ENCODE measurements at regions not wholly inside any gene's neighbourhood (a gene's known extent, or its start where the extent isn't known, plus 50 kb on each side); places are given as distances from the start of the nearest gene placed in this dataset.

DNA sequence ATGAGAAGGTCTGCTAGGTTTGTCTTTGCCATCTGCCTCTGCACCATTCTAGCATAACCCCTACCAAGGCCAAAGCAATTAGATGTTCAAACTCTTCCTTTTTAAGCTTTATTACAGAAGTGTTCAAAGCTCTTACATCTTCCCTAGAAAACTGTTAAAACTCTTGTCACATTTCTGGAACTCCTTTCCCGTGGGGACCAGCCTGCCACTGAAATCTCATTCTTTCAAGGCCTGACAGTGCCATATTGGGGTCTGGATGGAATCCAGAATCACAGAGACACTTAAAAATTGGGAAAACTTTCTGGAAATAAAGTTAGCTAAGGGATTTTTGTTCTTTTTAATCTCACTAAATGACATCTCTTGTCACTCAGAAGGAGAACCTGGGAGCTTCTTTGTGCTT, 153.8 kb upstream of the SLCO3A1 start:
- CTCF ChIA-PET: interaction anchor here (0.6 kb wide), 1 partner anchor 1099 kb away, joined by 5 read pairs; no protein-coding TSS in a partner anchor

DNA sequence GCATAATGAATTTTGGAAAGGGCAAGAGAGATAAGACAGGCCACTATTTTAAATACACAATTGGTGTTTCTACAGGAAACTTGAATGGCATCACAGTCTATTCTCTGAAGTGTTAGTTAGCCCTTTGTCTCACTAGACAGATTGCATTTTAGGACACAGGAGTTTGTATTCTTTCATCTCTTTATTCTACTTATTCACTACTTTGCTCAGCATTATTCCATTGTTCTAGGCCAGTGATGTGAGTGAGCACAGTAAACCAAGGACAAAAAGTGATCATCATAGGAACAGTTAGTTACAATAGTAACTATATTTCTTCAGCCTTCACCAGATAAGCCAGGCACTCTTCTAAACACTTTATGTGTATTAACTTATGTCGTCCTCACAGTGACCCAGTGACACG, 150.2 kb upstream of the SLCO3A1 start:
- intact Hi-C loops (cut with micrococcal nuclease; ENCODE audit: unreplicated experiment): no loop called here
- Mint-ChIP-seq H3K36me3 (ENCODE audit: insufficient read depth, unreplicated experiment) (no peaks in the 10 kb centered on the region), H3K27ac (ENCODE audit: unreplicated experiment) (no peak overlapping the region), H3K9me3 (ENCODE audit: low read depth, unreplicated experiment) (no peaks in the 10 kb centered on the region), H3K4me3 (ENCODE audit: low read depth, unreplicated experiment) (no peak overlapping the region), H3K4me1 (ENCODE audit: low read depth, unreplicated experiment) (no peaks in the 10 kb centered on the region), H3K27me3 (ENCODE audit: unreplicated experiment) (no peaks in the 10 kb centered on the region)
- CTCF ChIA-PET: no interaction called here
- TF ChIP-seq, protein P1, sequence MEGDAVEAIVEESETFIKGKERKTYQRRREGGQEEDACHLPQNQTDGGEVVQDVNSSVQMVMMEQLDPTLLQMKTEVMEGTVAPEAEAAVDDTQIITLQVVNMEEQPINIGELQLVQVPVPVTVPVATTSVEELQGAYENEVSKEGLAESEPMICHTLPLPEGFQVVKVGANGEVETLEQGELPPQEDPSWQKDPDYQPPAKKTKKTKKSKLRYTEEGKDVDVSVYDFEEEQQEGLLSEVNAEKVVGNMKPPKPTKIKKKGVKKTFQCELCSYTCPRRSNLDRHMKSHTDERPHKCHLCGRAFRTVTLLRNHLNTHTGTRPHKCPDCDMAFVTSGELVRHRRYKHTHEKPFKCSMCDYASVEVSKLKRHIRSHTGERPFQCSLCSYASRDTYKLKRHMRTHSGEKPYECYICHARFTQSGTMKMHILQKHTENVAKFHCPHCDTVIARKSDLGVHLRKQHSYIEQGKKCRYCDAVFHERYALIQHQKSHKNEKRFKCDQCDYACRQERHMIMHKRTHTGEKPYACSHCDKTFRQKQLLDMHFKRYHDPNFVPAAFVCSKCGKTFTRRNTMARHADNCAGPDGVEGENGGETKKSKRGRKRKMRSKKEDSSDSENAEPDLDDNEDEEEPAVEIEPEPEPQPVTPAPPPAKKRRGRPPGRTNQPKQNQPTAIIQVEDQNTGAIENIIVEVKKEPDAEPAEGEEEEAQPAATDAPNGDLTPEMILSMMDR (IDR thresholded peaks at IDR 0.05; ENCODE audit: unreplicated experiment): no peak
- BruUV-seq (replicated peaks): no TSS peak
- no peak for DNase-seq

More for the DNA sequence above, 153.8 kb upstream of the SLCO3A1 start:
- H3K27me3 Mint-ChIP-seq (ENCODE audit: unreplicated experiment): no peaks in the 10 kb centered on the region
- no TSS peak for BruUV-seq (replicated peaks)
- no peak overlapping the region for H3K4me3 Mint-ChIP-seq (ENCODE audit: low read depth, unreplicated experiment)
- H3K9me3 Mint-ChIP-seq (ENCODE audit: low read depth, unreplicated experiment): no peaks in the 10 kb centered on the region
- H3K4me1 Mint-ChIP-seq (ENCODE audit: low read depth, unreplicated experiment): no peaks in the 10 kb centered on the region
- no peaks in the 10 kb centered on the region for H3K36me3 Mint-ChIP-seq (ENCODE audit: insufficient read depth, unreplicated experiment)
- intact Hi-C loops (cut with micrococcal nuclease; ENCODE audit: unreplicated experiment): no loop called here
- no peak overlapping the region for H3K27ac Mint-ChIP-seq (ENCODE audit: unreplicated experiment)
- TF ChIP-seq, protein P1 (IDR thresholded peaks at IDR 0.05; ENCODE audit: unreplicated experiment): no peak
- DNase-seq: no peak

GRCh38 chr15:91704343-91704742, 149.2 kb upstream of the SLCO3A1 start:
- no peaks in the 10 kb centered on the region for H3K36me3 Mint-ChIP-seq (ENCODE audit: insufficient read depth, unreplicated experiment)
- CTCF ChIA-PET: no interaction called here
- no peaks in the 10 kb centered on the region for H3K27me3 Mint-ChIP-seq (ENCODE audit: unreplicated experiment)
- BruUV-seq (replicated peaks): no TSS peak
- DNase-seq: no peak
- TF ChIP-seq, protein P1 (IDR thresholded peaks at IDR 0.05; ENCODE audit: unreplicated experiment): no peak
- H3K4me1 Mint-ChIP-seq (ENCODE audit: low read depth, unreplicated experiment): no peaks in the 10 kb centered on the region
- H3K9me3 Mint-ChIP-seq (ENCODE audit: low read depth, unreplicated experiment): no peaks in the 10 kb centered on the region
- H3K4me3 Mint-ChIP-seq (ENCODE audit: low read depth, unreplicated experiment): no peak overlapping the region
- intact Hi-C loops (cut with micrococcal nuclease; ENCODE audit: unreplicated experiment): no loop called here
- H3K27ac Mint-ChIP-seq (ENCODE audit: unreplicated experiment): no peak overlapping the region

- TF ChIP-seq, protein P1 (IDR thresholded peaks at IDR 0.05; ENCODE audit: unreplicated experiment): peak; percentile 87
- no peaks in the 10 kb centered on the region for H3K27me3 Mint-ChIP-seq (ENCODE audit: unreplicated experiment)
- CTCF ChIA-PET: interaction anchor here (0.6 to 2.1 kb wide), 17 partner anchors 8 to 435 kb away, joined by 3 to 16 read pairs (median 5); partner anchors contain the start of gene SLCO3A1
These were observed 147.0 kb upstream of the SLCO3A1 start for GRCh38 chr15:91706322-91707032.

More at GRCh38 chr15:91706322-91707032, 147.0 kb upstream of the SLCO3A1 start:
- DNase-seq: peak; percentile 85
- Mint-ChIP-seq H3K27ac (ENCODE audit: unreplicated experiment) (no peak overlapping the region), H3K36me3 (ENCODE audit: insufficient read depth, unreplicated experiment) (no peaks in the 10 kb centered on the region), H3K4me1 (ENCODE audit: low read depth, unreplicated experiment) (no peaks in the 10 kb centered on the region), H3K9me3 (ENCODE audit: low read depth, unreplicated experiment) (no peaks in the 10 kb centered on the region), H3K4me3 (ENCODE audit: low read depth, unreplicated experiment) (no peak overlapping the region)
- no TSS peak for BruUV-seq (replicated peaks)
- intact Hi-C loops (cut with micrococcal nuclease; ENCODE audit: unreplicated experiment): loop anchor here (1.0 to 5.0 kb wide), 5 partner anchors 148 to 403 kb away; no protein-coding TSS in a partner anchor

All from Calu3 (cell line).